NCI-H774 (cell line): ENCODE measurements at regions not wholly inside any gene's neighbourhood (a gene's known extent, or its start where the extent isn't known, plus 50 kb on each side); places are given as distances from the start of the nearest gene placed in this dataset.

Experiments used
- DNase-seq: peaks from one replicate; lab custom pipeline; 2025; lab: John Stamatoyannopoulos, UW

DNA sequence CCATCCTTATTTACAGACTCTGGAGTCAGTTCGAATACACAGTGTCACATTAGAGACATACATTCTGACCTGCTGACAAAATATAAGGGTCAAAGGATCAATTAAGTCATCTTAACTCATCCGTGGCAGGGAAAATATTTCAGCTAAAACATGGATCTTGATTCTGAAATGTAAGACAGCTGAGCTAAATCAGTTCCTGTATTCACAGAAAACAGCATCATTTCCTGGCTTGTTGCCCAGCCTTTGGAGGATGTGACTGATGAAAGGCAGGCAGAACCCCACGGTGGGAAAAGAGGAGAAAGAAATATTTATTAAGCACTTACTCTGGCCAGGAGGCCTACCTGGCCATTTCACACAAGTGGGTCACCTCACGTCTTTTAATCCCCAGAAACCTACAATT, 101.9 kb downstream of the GAS2L3 start:
- peak; percentile 62 for DNase-seq

DNA sequence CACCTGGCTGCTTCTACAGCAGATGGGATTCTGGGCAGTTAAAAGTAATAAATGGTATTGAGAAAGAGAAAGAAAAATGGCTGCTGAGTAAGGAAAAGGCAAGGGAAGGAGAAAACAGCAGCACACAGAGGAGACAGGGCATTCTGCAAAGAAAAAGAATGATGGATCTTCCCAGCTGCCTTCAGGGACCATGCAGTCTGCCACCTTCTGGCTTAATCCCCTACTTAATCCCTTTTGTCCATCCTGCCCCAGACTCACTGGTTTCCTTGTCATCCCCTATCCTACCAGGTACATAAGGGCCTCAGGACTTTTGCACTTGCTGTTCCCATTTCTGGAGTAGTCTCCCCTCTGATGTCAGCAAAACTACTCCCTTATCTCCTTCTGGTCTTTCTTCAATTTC, 107.6 kb downstream of the GAS2L3 start:
- DNase-seq, result no peak

DNA sequence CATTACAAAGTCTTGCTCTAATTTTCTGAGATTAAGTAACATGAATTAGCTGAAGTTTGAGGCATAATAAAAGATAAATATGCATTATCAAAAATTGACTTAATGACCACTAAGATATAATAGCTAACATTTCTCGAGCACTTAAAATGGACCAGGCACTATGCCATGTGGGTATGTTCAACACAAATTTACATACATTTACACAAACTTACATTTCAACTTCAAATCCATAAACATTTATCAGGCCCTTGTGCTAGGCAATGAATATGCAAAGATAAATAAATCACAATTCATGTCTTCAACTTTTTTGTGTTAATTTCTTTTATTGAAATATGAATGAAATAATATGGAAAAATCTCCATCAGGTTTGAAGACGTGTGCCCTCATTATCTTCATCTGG, 108.7 kb downstream of the GAS2L3 start:
- DNase-seq, result no peak

DNA sequence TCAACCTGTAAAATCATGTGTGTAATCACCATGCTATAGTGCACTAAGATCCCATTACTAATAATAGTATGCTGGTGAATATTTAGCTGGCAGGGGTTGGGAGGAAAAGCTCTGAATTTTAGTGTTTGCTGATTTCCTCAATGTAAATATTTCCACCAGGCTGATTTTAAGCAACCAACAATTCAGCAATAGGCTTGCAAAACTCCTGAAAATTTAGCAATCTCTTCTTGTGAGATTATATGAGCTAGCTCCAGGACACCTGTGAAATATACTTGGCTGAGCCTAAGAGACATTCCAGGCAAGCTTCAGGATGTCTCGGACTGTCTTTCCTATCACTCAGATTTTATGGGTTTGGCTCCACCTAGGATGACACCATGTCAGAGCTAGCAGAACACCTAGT, 106.9 kb upstream of the ANO4 start:
- DNase-seq, result no peak

DNA sequence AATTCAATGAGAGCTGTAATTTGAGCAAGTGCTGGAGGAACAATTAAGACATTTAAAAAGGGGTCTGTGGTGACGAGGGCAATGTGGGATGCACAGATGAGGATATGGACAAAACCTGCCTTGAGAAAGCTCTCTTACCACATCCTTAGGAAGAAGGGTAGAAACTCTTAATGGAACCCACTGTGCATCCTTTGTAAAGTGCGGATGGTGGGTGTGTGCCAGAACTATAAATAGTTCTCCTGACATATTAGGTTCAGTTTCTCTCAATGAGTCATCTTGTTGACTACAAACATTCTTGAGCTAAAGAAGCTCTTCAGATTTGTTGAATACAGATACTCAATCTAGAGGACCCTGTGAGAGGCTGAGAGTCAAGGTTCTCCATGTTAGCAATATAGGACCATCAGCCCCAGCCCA, 106.1 kb upstream of the ANO4 start:
- no peak for DNase-seq

DNA sequence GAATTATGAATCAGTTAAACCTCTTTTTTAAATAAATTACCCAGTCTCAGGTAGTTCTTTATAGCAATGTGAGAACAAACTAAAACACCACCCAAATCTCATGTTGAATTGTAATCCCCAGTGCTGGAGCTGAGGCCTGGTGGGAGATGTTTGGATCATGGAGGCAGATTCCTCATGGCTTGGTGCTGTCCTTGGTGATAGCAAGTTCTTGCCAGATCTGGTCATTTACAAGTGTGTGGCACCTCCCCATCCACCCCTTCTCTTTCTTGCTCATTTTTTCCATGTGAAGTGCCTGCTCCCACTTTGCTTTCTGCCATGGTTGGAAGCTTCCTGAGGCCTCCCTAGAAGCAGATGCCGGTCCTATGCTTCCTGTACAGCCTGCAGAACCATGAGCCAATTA, 102.1 kb upstream of the ANO4 start:
- no peak for DNase-seq

DNA sequence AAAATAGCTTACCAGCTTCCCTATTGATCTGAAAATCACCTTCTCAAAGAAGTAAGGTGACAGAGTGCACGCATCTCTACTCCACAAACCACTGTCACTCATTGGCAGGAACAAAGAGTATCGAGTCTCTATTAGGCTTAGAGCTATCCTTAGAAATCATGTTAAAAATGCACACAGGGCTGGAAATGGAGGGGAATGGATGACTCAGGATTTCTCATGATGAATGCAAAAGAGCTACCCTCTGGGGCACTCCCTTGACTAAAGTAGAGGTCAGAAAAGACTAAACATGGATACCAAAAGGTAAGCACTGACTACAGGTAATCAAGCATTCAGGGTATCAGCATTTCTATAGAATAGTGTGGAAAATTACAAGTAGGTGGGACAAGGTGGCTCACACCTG, 96.1 kb upstream of the ANO4 start:
- no peak for DNase-seq

DNA sequence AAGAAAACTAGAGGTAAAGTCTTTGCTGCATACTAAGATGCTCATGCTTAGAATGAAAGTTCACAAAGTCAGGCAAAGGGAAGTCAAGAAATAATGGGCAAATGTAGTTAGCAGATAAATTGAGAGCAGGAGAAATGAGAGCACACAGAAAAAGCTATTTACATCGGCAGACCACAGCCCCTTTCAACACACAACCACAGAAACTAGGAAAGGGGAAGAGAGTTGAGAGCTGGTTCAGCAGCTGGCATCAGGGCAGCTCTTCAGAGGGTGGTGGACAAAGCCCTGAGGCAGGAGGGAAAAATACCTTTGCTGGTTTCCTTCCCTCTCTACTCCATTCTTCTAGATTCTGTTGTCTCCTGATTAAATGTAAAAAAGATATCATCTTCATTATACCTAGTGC, 95.4 kb upstream of the ANO4 start:
- no peak for DNase-seq

DNA sequence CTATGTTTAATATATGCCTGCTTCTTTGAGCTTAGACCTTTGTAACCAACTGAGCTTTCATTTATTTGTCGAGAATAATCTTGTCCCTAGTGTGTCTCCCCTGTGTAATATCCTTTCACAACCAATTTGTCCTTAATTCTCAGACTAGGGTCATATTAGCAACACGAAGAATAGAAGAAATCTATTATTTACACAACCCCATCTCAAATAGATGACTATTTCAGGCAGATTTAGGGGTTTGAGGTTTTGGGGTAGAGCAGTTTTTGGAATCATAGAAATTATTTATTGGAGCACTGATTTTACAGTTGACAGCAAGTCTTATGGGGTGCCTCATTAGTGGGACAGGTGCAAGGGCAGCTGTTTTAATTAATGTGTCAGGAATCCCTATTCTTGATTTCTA, 91.2 kb upstream of the ANO4 start:
- DNase-seq, result no peak

DNA sequence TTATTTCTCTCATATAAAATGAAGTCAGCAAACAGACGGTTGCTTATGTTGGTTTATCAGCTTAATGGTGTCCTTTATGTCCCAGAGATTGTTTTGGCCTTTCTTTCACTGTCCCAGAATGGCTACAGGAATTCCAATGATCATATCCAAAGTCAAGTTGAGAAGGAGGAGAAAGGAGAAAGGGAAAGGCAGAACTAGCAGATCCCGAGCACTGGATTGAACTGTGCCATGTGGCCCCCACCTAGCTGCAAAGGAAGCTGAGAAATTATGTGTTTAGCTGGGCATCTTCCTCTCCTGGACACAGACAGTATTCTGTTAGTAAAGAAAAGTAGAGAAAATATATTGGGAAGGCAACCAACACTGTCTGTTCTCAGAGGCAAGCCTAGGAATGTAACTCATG, 90.7 kb upstream of the ANO4 start:
- DNase-seq, result no peak

DNA sequence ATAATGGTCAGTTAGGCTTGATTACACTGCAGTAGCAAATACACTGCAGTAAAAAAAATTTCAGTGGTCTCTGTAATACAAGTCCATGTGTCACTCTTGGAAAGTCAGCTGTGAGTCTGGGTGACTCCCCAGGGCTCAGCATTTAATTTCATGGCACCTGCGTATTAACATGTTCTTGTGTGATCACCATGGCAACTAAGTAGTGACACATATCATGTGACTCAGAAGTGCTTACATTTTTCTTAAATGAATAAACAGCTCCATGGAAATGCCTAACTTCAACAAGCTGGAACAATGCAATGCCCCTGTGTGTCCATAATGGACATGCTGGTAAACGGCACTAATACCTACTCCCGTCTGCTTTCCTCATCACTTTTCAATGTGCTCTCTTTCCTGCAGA, 88.5 kb upstream of the ANO4 start:
- peak; percentile 95 for DNase-seq

DNA sequence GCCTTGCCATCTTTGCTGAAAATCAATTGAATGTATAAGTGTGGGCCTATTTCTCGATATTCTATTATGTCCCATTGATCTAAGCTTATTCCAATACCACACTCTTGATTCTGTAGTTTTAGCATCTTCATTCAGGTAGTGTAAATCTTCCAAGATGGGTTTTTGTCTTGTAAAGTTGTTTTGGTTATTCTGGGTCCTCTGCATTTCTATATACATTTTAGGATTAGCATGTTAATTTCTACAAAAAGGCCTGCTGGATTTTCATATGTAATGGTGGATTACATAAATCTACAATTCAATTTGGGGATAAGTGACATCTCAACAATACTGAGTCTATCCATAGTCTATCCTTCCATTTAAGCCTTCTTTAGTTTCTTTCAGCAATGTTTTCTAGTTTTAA, 86.0 kb upstream of the ANO4 start:
- no peak for DNase-seq

DNA sequence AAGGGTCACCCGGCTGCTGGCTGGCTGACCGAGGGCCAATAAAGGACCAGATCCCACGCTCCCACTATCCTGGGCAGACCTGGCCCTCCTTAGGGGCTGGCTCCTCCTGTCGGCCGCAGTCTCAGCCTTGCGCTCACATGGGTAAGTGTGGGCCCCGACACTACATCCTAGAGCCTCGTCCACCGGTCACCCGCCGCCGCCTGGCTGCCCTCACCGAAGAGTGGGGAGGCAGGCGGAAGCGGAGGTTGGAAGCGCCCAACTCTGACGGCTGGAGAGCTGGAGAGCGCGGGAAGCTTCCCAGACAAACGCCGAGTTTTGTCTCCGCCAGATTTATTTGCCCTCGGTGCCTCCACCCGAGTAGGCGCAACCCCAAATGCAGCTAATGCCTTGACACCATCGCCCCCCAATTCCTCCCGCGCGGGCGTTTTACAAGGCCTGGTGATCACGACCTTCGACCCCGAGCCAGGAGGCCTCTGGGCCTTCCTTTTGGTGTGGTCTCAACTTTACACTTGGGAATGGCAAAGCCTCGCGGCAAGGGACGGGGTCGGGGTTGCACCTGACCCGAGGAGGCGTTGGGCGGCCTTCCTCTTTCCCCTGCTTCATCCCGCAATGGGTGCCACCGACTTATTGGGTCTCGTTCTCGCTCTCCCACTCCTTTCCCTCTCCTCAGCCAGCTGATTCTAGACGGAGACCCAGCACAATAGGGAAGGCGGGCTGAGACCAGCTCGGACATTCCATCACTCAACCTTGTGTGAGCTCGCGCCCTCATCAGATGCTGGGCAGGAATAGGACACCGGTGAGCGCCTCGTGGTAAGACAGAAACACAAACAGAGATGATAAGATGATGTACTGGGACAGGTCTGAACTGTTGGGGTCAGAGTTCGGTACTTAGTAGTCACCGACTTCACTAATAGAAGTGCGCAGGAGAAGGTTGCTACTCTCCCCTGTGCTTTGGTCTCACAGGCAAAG, 78.3 kb upstream of the ANO4 start:
- no peak for DNase-seq

DNA sequence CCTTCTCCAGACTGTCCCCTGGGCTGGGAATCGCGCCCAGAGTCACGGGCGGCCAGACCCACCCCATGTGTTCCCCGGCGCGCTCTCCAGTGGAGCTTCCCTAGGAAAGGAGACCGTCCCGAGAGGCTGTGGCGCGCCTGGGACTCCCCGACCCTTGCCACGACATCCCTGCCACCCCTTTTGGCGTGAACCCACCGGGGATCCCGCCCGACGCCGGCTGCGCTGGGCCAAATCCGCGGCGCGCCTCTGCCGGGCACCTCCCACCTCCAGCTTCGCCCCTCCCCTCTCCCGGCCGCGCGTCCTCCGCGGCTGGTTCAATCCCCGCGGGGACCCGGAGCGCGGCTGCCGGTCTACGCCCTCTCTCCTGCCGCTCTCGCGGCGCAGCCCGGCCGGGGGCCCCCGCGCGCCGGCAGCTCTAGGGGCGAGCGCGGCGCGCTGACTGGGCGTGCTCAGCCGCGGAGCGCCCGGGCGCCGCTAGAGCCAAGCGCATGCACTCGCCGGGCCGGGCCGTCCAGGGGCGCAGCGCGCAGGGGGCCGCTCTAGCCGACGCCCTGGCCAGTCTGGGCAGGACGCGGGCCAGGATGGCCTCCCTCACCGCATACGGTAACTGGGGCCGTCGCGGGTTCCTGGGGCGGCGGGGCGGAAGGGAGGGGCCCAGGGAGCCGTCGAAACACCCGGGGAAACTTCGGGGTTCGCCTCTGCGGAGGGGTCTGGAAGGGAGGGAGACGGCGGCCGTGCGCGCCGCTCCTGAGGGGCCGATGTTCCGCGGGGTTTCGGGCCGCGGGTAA, 77.4 kb upstream of the ANO4 start:
- no peak for DNase-seq

DNA sequence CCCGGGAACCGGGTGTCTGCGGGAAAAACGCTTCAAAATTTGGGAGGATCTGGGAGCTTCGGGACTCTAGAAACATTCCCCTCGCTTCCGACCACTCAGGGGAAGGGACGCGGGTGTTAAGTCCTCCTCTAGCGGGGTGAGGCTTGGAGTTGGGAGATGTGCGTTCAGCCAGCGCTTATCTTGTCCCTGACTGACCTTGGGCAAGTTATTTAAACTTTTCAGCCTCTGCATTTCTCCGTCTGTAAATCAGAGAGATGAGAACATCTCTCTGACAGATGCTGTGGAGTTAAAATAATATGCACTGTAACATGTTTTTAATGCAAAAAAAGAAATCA, 76.9 kb upstream of the ANO4 start:
- no peak for DNase-seq

DNA sequence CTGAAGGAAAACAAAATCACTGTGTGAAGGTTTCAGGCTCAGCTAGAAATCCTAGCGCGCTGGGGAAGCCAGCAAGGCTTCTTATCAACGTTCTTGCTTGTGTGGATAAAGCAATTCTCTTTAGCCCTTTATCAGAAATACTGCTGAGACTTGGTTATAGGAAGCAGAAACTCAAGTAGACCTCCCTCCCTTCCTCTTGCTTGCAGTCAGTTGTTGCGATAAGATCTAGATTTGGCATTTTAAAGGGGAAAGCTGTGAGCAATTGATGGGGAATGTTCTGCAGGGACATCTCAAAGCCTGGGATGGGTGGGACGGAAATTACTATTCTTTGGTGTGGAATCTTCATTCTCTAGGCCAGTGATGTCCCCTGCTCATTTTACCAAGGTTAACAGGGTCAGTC, 76.4 kb upstream of the ANO4 start:
- no peak for DNase-seq

DNA sequence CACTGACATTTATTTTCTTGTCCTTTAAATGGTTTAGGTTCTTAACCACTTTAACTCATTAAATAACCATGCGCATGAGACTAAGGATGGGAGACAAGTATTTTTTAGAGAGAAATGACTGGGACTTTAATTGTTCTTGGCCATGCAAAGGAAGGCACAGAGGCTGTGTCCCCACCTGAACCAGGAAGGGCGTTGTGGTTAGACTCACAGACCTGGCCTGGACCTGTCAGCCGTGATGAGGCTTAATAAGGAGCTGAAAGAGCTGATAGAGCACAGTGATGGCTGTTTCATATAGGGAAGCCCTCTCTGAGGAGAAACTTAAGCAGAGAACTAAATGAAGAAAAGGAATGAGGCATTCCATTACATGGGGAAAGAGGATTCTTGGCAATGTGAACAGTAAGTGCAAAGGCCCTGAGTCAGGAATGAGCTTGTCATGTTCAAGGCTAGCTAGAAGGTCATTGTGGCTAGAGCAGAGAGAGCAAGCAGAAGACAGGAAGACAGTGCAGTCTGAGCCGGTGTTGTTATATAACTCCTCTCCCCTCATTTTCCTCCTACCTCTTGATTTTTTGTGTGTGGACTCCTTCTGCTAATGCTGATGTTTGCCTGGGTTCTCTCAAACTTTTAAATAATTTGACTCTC, 74.4 kb upstream of the ANO4 start:
- DNase-seq, result no peak

DNA sequence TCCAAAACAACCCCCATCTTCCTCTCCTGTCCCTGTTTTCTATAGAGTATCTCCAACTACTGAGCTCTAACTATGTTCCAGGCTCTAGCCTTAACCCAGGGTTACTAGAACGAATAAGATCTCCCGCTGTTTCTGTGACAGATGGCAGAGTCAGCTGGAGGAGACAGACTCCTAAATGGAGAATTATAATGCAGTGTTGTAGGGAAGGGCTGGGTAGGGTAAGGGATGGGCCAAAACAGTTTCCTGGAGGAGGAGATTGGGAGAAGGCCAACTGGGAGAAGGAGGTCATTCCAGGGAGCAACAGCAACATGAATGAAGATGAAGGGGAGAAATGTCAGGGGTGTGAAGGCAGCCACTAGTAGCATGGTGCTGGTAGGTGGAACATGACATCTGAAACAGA, 73.4 kb upstream of the ANO4 start:
- DNase-seq, result no peak

DNA sequence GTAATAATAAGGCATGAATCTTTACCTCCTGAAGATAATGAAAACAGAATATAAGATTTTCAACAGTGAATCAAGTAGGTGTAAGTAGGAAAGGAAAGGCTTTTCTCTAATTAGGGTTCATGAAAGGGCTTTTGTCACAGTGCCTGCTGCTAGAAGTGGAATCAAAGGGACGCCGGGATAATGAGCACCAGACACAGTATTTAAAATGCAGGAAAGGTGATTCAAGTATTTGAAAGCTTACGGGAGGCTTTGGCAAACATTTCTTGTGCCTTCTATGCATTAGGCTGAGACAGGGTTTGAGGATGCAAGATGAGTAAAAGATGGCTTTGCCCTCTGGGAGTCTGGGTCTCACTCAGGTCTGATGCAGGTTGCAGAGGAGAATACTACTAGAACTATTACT, 70.5 kb upstream of the ANO4 start:
- DNase-seq, result no peak

DNA sequence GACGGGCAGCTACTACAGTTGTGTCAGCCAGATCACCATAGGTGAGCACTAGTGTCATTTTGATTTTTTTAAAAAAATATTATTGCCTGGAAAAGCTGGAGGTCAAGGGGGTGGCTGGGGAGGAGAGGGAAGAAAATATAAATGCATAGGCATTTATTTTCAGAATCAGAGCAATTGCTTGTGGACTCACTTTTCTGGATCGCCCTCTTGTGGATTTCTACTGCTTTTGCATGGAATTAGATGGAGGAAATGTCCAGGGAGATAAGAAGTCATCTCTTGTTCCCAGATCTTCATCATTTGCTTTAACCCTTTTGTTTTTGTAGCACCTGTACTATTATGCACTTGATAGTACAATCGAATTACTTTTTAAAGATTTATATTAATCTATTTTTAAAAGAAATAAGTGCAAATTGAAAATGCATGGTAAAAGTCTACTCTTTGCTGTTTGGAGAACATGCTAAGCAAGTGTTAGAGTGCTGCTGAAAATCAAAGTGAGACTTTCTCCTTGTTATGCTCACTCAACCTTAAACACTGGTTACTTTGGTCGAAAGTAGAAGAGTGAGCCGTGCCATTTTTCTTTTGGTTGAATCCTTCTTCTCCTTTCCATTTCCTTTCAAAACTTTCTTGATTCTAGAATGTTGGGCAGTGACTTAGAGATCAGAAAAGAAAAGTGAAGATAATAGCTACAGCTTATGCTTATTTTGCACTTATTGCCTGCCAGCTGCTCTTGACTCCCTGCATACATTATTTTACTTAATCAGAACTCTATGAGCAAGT, 60.6 kb upstream of the ANO4 start:
- DNase-seq, result peak; percentile 55

DNA sequence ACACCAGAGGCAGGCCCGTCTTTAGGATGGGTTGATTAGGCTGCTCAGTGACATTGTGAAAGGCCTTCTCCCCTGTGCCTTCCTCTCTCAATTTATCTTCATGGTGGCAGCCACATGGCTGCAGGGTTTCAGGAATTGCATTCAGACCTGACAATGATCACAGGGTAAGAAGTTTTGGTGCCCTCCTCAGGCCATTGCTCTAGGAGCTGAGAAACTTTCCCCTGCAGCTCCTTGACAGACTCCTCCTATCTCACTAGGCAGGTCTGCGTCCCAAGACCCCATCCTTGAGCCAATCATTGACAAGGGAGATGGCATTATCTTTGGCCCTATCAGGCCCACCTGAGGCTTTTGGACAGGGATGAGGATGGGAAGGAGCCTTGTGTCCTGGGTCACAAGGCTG, 57.4 kb upstream of the ANO4 start:
- no peak for DNase-seq

DNA sequence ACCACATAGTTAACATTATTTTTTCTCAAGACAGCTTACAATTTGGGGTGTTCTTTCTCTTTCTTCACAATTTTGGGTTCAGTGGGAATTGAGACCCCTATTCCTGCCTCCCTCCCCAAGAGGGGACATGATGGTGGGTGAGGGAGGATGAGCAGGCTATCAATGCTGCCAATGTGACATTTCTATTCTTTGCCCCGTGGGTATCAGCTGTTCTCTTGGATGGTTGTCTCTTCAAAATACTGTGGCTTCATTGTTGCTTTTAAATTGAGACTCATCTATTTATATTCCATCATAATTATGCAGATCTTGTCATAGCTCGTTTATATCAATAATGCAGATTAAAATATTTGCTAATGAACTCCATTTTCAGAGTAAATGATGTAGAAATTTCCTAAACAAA, 56.5 kb upstream of the ANO4 start:
- no peak for DNase-seq
